Stimulated activated CD4-positive, alpha-beta T cell treated with anti-CD3 and anti-CD28 coated beads, Interleukin-1b, Interleukin-23, amount 100 ng/mL, for 48 hours (primary cell): ENCODE measurements at regions not wholly inside any gene's neighbourhood (a gene's known extent, or its start where the extent isn't known, plus 50 kb on each side); places are given as distances from the start of the nearest gene placed in this dataset.
"Not testable (repeated sequence)": the region's sequence is repeated elsewhere in the genome, so short reads cannot be mapped to it uniquely, and the experiment has no call there.

Experiments used
- DNase-seq: peaks from one replicate; pipeline ENCODE4 v3.0.0-alpha.2; 2020

DNA sequence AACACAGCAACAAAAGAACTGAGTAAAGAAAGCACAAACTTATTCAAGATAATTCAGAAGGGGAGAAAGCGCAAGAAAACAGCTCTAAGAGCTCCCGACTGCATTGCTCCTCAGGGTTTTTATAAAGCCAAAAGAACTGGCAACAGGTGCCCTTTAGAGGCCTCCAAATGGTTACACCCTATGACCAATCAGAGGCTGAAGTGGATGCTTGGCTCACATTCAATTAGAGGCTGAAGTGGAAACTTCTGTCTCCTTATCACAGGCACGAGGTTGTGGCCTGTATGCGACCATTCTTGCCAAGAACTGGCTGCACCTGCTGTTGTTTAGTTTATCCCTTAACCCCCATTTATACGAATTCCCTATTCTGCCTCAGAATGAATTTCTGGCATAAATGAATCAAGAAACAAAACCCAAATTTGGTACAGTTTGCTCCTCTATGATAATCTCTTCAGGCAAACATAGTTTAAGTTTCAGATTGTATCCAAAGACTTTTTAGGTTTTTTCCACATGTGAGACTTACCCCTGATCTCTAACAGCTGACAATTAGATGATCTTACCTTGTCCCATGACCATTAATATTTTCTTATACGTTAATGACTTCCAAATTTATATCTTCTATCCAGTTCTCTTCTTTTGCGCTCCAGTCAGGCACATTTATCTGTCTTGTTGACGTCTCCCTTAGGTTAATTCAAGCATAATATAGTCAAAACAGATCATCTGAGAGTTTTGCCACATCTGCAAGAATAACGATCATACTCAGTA is 504.8 kb downstream of the NXPH1 start:
- DNase-seq = no peak

DNA sequence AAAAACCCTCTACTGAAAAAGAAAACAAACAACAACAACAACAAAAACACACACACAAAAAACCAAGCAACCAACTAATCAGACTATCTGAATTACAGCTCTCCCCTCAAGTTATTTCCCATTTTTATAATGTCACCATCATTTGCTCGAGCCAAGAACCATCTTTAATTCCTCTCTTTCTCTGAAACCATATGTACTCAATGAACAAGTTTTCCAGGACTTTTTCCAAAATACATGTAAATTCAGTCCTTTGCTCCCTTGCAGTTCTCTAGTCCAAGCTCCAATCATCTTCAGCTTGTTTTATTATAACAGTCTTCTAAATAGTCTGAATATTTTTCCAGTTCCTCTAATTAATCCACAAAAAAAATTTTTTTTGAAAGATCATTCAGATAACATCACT is 506.0 kb downstream of the NXPH1 start:
- no peak for DNase-seq

DNA sequence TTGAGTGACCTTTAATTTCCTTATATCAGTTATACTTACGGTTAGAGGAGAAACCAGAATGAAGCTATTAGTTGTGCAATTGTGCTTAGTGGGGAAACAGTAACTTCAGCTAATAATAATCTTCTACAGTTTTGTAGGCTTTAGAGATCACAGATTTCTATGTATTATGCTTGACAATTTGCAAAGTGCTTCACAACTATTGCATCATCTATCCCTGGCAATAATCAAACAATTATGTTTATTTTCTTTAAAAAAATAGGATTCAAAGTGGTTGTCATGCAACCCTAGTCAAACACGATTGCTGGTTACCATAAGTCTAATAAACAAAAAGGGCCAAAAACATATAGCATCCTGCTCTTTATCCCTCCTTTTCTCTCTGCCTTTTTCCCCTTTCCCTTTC is 530.3 kb downstream of the NXPH1 start:
- no peak for DNase-seq

DNA sequence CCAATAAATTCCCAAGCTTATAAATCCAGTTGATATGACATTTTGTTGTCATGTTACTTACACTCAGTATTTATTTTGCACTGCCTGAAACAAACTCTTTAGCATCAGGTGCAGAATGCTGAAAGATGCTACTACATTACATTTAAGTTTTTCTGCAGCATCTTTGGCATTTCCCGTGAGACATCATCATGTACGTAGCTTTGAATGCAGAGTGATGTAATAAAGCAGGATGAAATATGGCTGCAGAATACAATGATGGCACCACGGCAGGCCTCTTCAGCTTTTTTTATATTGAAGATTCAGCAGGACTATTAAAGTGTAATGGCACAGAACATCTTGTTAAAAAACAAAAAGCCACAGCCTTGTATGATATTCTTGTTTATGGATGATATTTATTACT is 531.8 kb downstream of the NXPH1 start:
- DNase-seq = no peak

DNA sequence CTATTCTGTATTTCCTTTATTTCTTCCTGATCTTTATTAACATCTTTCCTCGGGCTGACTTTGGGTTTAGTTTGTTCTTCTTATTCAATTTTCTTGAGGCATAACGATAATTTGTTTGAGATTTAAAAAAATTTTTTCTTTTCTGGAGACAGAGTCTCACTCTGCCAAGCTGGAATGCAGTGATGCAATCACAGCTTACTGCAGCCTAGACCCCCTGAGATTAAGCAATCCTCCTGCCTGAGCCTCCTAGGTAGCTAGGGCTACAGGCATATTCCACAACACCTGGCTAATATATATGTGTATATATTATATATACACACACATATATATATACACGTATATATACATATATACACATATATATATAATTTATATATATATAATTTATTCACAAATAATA is 540.2 kb downstream of the NXPH1 start:
- DNase-seq = no peak

DNA sequence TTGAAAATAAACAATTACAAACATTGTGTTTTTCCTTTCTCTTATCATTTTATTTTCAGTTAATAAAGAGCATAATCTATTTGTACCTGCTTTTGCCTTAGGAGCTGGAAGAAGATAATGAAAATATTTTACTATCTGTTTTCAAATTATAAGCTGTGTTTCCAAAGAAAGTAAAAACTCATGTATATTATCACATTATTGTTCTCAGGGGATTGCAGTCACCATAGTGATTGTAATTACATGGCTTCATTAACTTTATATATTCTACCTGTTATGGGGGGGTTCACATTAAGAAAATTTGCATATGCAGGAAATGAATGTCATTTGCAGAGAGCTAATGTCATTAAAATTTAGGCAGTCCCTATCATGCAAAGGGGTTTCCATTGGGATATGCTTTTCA is 542.3 kb downstream of the NXPH1 start:
- DNase-seq = no peak

DNA sequence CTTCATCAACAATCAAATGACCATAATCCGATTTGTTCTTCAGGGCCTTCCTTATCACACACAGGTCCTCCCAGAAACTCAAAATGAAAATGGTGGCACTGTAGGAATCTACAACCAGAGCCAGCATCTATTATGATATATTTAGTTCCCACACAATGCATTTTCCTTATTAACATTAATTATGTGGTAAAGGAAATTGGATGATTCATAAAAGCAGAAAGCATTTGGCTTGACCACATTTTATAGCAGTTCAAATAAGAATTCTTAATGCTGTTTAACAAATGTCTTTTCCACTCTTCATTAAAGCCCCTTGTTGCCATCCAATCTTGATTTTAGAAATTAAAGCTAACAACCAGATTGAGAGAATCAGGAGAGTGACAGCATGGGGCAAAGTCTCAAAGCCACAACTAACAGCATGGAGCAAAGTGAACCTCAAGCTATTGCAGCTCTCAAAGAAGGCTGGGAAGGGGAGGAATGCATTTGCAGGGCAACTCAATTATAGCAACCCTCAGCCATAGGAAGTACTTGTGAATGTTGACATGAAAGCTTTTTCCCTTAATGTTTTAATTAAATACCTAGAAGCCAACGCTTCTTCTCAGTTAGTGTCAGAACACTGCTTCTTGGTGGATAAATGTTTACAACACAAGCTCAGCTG is 549.1 kb downstream of the NXPH1 start:
- DNase-seq = no peak

DNA sequence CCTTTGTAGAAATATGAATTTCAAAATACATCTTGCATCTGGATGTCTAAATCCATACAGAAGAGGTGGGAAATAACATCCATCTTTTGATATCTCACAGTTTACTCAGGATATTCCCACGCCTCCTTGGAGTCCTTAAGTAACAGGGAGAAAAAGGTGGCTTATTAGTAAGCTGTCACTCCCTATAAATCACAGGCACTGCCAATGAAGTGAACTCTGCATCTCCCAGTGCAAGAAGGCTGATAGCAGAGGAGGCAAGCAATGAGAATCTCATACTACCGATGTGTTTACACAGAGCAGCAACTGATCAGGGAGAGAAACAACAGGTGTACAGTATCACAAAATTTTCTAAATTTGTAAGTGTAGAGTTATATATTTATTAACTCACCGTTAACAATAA is 551.8 kb downstream of the NXPH1 start:
- no peak for DNase-seq

DNA sequence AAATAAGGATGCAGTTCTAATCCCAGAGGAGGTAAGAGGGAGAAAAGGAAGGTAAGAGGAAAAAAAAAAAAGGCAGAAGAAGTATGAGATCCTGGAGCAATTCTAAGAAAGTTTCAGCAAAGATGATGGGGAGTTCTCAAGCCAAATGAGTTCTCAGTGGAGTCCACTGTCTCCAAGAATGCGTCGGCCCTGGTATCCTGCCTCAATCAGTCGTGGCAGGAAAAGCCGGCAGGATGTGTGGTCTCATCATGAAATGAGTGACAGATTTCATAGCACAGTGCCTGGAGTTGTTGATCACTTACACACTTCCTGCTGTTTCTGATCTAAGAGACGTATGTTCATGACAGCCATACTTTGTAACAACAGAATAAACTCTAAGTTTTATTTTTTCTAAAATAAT is 554.9 kb downstream of the NXPH1 start:
- no peak for DNase-seq

DNA sequence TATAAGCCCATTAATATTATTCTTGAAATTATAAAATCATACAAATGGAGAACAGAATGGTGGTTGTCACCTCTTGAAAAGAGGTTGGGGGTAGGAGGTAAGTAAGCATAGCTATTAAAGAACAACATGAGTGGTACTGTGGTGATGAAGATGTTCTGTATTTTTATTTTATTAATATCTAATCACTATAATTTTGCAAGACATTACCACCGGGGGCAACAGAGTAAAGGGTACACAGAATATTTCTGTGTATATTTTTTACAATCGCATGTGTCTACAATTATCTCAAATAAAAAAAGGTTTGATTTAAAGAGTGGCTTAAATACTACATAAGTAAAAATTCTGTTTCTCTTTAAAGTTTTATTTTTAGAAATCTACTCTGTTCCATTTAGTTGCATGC is 557.8 kb downstream of the NXPH1 start:
- no peak for DNase-seq

DNA sequence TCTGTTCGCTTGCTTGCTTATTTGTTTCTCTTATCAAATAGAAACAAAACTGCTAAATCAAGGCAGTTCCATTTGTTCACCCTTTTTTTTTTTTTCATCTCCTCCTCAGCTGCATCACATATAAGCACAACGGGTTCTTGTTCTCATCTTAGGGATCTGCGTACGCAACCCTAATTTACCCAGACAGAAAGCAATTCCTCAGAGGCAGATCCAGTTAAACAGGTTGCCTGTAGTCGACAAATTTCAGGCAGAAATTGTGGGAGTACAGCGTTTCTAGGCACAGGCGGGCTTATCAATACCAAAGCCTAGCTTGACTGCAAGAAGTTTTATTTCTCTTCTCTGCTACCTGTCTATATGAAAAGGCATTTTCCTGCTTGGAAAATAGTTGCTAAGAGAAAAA is 565.4 kb downstream of the NXPH1 start:
- DNase-seq = no peak

DNA sequence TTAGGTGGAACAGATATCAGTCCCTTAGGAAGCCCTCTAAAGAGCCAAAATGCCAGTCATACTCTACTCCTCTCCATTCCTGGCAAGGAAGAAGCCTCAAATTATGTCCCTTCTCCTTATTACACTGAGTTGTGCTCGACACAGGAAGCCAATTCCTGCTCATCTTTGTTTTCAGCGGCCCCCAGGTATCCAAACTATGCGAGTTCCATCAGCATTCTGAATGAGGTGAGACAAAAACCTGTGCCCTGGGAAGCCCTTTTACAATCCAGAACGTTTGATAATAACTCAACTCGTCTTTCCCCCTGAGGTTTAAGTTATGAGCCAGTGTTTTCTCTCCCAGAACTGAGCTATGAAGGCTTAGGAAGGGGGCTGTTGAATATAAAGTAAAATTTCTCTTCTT is 580.5 kb downstream of the NXPH1 start:
- no peak for DNase-seq

DNA sequence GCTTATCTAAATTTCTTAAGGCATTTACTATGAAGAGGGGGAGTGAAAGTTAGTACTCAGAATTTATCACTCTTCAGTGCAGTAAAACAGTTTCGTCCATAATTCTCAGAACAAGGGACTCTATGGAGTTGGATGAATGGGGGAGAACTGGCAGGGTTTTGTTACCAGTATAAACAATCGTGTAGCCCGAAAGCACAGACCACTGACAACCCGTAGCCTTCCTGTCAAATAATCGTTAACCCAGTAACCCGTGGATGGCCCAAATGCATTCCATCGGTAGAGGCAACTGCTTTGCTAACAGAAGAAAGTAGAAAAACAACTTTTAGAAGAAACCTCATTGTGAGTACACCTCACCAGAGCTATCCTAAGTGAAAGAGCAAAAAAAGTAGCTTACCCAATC is 583.9 kb downstream of the NXPH1 start:
- DNase-seq = no peak

DNA sequence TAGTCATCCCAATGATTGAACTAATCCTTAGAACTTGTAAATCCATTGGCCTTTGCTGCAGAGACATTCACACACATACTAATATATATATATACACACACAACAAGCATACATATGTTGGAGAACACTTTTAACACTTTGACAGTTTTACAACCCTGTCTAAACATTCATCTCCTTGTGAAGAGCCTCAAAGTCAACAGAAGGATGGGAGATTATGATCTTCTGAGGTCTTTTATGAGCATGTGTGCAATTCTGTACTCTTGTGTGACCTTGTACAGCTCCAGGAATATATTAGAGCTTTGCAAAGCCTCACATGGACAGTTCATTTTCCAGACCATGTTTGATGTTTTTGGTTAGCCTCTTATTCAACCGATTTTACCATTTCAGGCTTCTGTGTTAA is 589.0 kb downstream of the NXPH1 start:
- DNase-seq = no peak

DNA sequence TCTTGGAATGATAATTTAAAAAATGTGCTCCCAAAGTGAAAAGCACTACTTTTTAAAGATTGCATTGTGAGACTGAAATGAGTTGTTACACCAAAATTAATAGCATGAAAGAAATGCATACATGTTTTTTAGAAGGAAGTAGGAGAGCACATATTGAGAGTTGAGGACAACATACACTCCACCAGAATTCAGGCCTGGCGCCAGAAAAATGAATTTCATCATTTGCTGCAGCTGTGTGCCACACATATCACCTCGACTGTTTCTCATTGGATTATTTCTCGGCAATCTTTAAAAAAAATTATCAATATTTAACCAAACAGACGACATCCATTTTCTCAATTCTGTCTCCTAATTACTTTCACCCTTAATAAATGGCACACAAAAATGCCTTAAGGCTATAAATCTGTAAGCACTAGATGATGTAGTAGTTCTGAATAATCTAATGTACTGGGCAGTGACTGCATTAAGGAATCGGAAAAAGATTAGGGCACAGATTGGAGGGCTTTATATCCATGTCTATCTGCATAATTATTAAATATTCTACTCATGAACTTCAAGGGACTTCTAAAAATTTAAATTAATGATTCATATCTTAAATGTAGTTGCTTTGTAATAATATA is 590.4 kb downstream of the NXPH1 start:
- DNase-seq = no peak

DNA sequence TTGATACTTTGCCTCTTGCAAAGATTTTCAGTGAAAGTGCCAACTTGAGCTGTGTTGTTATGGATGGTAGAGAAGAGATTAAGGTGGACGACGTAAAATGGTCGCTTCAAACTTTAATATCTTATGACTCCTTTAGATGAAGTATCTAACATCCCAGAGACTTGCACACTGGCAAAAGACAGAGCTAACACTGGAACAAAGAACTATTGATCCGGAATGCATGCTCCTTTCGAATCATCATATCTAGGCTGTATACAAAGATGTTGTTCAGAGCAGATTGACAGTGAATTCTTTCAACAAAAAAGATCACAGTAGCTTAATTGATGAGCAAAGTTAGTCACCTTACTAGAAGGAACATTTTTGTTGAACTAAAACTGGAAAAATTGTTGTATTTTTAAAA is 592.7 kb downstream of the NXPH1 start:
- DNase-seq = no peak

DNA sequence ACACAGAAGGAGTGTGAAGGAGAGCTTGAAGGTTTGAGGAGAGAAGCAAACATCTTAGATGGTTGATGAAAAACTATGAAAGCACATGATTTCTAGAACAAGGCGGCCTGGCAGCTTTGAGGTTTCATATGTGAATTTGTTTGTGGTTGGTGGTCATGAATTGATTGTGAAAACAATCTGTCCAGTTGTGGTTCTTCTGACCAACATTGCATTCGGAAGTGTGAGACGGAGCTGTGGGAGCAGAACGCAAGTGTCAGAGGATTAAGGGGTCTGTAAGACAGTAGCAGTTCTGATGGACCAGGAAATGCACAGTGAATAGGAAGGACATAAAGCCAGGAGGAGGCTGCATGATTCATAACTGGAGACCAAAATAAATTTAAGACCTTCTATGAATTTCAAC is 594.6 kb downstream of the NXPH1 start:
- DNase-seq = no peak

DNA sequence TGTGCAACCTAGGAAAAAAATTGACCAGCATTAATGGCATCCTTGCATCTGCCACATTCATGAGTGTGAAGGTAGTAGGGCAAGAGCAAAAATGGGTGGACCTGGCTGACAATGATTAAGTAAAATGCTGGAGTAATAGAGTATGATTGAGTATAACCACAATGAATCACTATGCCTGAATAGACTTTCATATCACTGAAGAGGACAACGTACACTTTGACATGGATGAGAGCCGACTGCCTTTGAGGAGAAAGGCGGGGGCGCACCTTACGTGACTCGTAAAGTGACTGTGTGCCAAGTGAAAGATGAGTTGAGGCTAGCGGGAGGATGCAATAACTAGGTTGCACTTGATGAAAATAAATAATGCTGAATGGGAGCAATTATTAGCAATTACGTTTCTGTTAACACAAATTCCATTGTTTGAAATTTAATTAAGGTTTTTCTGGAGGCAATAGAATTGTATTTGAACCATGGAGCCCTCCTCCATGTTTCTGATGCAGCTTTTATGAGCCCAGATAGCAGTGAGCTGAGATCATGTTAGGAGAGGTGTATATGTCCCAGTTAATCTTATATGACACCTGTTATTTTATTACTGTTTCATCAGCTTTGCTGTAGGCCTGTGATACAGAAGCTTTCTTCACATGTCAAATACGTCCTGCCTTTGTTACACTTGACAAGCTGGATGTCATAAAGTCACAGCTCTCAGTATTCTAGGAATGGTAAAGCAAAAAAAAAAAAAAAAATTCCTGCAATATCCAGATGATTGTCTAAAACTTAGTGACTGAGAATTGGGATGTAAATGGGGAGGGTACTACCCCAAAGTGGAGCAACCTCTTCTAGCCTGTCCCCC is 596.5 kb downstream of the NXPH1 start:
- no peak for DNase-seq

DNA sequence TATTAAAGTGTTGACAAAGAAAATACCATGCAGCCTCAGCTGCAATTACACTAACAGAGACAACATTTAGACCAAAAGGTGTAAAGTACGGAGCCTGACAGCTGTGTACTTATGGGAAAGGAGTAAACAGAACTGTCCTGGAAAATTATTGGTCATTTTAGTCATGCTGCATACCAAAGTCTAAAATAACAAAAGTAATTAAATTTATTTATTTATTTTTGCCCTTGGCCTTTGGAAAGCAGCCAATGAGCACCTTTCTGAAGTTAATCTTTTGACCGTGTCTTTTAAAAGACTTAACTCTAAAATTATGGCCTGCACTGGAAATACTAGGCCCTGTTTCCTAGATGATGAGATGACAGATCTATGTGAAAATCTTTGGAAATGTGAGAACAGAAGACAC is 597.6 kb downstream of the NXPH1 start:
- no peak for DNase-seq

DNA sequence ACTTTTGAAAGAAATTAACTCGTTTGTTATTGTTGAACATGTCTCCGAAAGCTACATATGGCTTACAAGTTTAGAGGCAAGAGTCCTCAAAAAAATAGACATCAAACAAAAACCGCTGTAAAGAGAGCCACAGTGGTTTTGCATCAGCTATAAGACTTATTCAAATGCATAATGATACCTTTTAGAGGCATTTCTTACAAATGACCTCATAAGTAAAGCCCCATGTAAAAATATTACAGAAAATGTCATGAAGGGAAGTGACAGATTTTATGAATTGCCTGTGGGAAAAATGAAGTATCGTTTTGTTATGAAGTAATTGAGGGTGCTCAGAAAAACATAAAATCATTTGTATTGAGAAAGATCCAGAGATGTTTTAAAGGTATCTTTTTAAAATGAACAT is 598.0 kb downstream of the NXPH1 start:
- no peak for DNase-seq

DNA sequence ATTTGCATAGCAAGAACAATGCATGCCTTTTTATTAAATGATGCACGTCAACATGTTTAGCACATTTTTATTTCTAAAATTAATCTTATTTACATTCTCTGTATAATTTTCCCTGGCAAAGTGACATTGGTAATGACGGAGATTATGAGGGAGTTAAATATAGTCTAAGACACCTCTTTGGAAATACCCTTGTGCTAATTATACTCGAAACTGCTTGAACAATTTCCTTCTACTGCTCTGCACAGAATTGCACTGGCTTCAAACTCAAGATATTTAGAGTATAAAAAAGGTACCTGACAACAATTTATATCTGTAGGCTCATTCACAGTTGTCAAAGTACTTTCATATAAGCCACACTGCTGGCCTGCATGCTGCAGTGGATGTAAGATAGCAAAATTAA is 602.7 kb downstream of the NXPH1 start:
- DNase-seq = no peak

DNA sequence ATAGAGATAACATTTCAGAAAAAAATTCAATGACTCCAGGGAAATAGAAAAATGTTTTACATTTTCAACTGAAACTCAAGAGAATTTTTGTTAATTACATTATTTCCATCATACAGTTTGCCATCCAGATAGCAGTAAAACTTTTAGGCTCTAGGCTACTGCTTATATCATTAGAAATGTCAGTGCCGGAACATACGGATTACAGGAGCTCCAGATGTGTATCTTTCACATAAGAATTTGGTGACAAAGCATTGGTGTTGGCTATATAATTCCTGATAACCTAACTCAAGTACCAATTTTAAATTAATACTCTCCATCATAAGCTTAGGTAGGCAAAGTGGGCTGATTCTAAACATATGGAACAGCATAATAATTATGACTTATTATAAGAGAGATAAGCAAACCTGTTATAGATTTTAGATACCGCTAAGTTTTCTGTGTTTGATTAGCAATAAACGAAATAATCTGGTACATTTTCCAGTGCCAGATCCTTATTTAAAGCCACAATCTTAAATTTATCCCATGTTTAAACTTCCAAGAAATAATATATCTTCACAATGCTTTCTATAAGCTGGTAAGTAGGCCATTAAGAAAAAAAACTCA is 637.9 kb downstream of the NXPH1 start:
- no peak for DNase-seq

DNA sequence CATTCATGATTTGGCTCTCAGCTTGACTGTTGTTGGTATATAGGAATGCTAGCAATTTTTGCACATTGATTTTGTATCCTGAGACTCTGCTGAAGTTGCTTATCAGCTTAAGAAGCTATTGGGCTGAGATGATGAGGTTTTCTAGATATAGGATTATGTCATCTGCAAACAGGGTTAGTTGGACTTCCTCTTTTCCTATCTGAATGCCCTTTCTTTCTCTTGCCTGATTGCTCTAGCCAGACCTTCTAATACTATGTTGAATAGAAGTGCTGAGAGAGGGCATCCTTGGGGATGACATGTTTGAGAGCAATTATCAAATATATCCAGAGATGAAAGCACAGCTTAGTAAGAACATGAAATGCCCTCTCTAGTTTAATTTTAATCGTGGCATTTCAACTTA is 642.4 kb downstream of the NXPH1 start:
- DNase-seq = not testable (repeated sequence)
